K562 (cell line): ENCODE measurements at regions not wholly inside any gene's neighbourhood (a gene's known extent, or its start where the extent isn't known, plus 50 kb on each side); places are given as distances from the start of the nearest gene placed in this dataset.

ENCODE experiments used
- ATAC-seq: fragments of 200-7000 bp; cut with Tn5 transposase; 3 replicates; pipeline ENCODE4 v1.9.1; 2020; ENCODE audit warnings: moderate library complexity
- BruUV-seq: library from RNA; stranded (reverse); fragments of 400-500 nt; replicated peaks from 2 replicates; lab custom pipeline; 2021; lab: Mats Ljungman, UMichigan
- CTCF ChIA-PET: fragments of 300-600 bp; formaldehyde crosslinking; extraction: SDS; loops from one replicate; lab custom pipeline; 2021; ENCODE audit warnings: low intra/inter-chr PET ratio; lab: Yijun Ruan, JAX
- POLR2A ChIA-PET: fragments of 300-600, 350-650 bp; sonication (Branson Sonifier 250); formaldehyde crosslinking; extraction: SDS; loops from one replicate; lab custom pipeline; 2021; ENCODE audit warnings: antibody characterized with exemption, inconsistent platforms; lab: Yijun Ruan, JAX
- DNase-seq, 4 experiments: peaks; one replicate each; pipeline versions ENCODE4 v3.0.0 to v3.0.0-alpha.2; 2011 to 2018; ENCODE audit warnings: low spot score in 3 of 4, mixed read lengths in 3 of 4; ENCODE audit errors: extremely low read depth in 1 of 4
- FAIRE-seq: peaks from 2 replicates; lab custom pipeline; 2011; peaks lifted over from hg19 to GRCh38; lab: Jason Lieb, UNC
- H2AFZ ChIP-seq: 2 replicates; pipeline ENCODE4 v1.6.0; 2011; ENCODE audit warnings: low read depth, low read length, control low read depth, inconsistent platforms
- H3K27ac ChIP-seq: fragments of 200-600 bp; 3 replicates; pipeline ENCODE4 v1.8.0; 2011; ENCODE audit warnings: low read depth, mild to moderate bottlenecking, control low read depth, inconsistent platforms, low read length, moderate library complexity, mixed read lengths; ENCODE audit errors: extremely low read depth
- H3K27me3 ChIP-seq, 2 experiments: fragments of 300-600 bp in 1 of 2; 2 replicates in 1 of 2; 3 replicates in 1 of 2; pipeline versions ENCODE4 v1.6.0 to v1.8.0; 2011; ENCODE audit warnings: inconsistent platforms in 2 of 2, low read length in 2 of 2, mild to moderate bottlenecking in 1 of 2, mixed read lengths in 1 of 2, moderate library complexity in 1 of 2; ENCODE audit not compliant: control insufficient read depth in 2 of 2, insufficient read depth in 2 of 2
- H3K36me3 ChIP-seq: fragments of 300-600 bp; 3 replicates; pipeline ENCODE4 v1.8.0; 2011; ENCODE audit warnings: mild to moderate bottlenecking, low read length, inconsistent platforms; ENCODE audit not compliant: control insufficient read depth, insufficient read depth
- H3K4me1 ChIP-seq, 2 experiments: fragments of 200-600 bp in 1 of 2; replicated peaks in 1 of 2; 2 replicates in 1 of 2; 3 replicates in 1 of 2; pipeline versions ENCODE4 v1.5.1 to v1.8.0; 2011; ENCODE audit warnings: inconsistent platforms in 2 of 2, low read length in 2 of 2, mild to moderate bottlenecking in 1 of 2, mixed read lengths in 1 of 2, moderate library complexity in 1 of 2; ENCODE audit not compliant: control insufficient read depth in 2 of 2, insufficient read depth in 2 of 2
- H3K4me2 ChIP-seq: 2 replicates; pipeline ENCODE4 v1.6.1; 2011; ENCODE audit warnings: low read length, control low read depth, inconsistent platforms, mixed read lengths; ENCODE audit not compliant: insufficient read depth
- H3K4me3 ChIP-seq: fragments of 200-600 bp; sonication (generic), shearing (Covaris generic); 2 replicates; pipeline ENCODE4 v1.5.1; 2016; ENCODE audit warnings: control low read depth, inconsistent platforms
- H3K79me2 ChIP-seq: fragments of 200-600 bp; 3 replicates; pipeline ENCODE4 v1.8.0; 2011; ENCODE audit warnings: low read length, inconsistent platforms; ENCODE audit not compliant: control insufficient read depth, insufficient read depth
- H3K9ac ChIP-seq, 2 experiments: 2 replicates each; pipeline versions ENCODE4 v1.6.0 to v1.6.1; 2011; ENCODE audit warnings: low read depth in 2 of 2, low read length in 2 of 2, control low read depth in 1 of 2, inconsistent platforms in 1 of 2, mild to moderate bottlenecking in 1 of 2, mixed read lengths in 1 of 2; ENCODE audit not compliant: insufficient read depth in 1 of 2
- H3K9me1 ChIP-seq: one replicate; pipeline ENCODE4 v1.6.0; 2011; ENCODE audit warnings: inconsistent platforms, mild to moderate bottlenecking, low read length, moderate library complexity; ENCODE audit not compliant: control insufficient read depth, insufficient read depth
- H3K9me3 ChIP-seq: replicated peaks from 2 replicates; pipeline ENCODE4 v1.5.1; 2011; ENCODE audit warnings: low read depth, low read length, inconsistent platforms; ENCODE audit not compliant: control insufficient read depth, insufficient read depth
- H4K20me1 ChIP-seq: replicated peaks from 2 replicates; pipeline ENCODE4 v1.6.1; 2011; ENCODE audit warnings: low read length, inconsistent platforms, mixed read lengths; ENCODE audit not compliant: control insufficient read depth, insufficient read depth
- CCAR2 ChIP-seq: fragments of 200-400 bp; formaldehyde crosslinking; IDR thresholded peaks from 2 replicates; pipeline ENCODE4 v1.6.1; 2017; ENCODE audit warnings: mild to moderate bottlenecking, low read depth, low read length
- EP400 ChIP-seq: fragments of 450-650 bp; IDR thresholded peaks from 2 replicates; pipeline ENCODE4 v1.6.1; 2017; ENCODE audit warnings: antibody characterized with exemption, mild to moderate bottlenecking, moderate library complexity
- MAFF ChIP-seq: IDR thresholded peaks from 2 replicates; pipeline ENCODE4 v1.6.1; 2012; ENCODE audit warnings: low read length, improper control_type of control experiment
- MAFG ChIP-seq: fragments of 450-650 bp; conservative IDR thresholded peaks from 2 replicates; pipeline ENCODE4 v1.6.1; 2016; ENCODE audit warnings: missing genetic modification characterization, missing compliant biosample characterization
- MAFK ChIP-seq: IDR thresholded peaks from 2 replicates; pipeline ENCODE4 v1.6.1; 2011; ENCODE audit warnings: low read length, improper control_type of control experiment
- NCOA6 ChIP-seq: fragments of 450-650 bp; IDR thresholded peaks from 2 replicates; pipeline ENCODE4 v1.6.1; 2017; ENCODE audit warnings: mild to moderate bottlenecking
- NFRKB ChIP-seq: fragments of 450-650 bp; IDR thresholded peaks from 2 replicates; pipeline ENCODE4 v1.6.1; 2016; ENCODE audit warnings: low read depth
- PTRF ChIP-seq: fragments of 450-650 bp; IDR thresholded peaks from 2 replicates; pipeline ENCODE4 v1.6.1; 2016; ENCODE audit warnings: mild to moderate bottlenecking, missing genetic modification characterization, missing compliant biosample characterization
- ZKSCAN8 ChIP-seq: fragments of 200-800 bp; sonication (Bioruptor generic); IDR thresholded peaks from 2 replicates; pipeline ENCODE4 v1.6.1; 2016; ENCODE audit warnings: missing genetic modification characterization, missing compliant biosample characterization
- ZNF316 ChIP-seq: fragments of 450-650 bp; IDR thresholded peaks from 2 replicates; pipeline ENCODE4 v1.6.1; 2016
- ZNF79 ChIP-seq: fragments of 250-450 bp; sonication (Bioruptor Pico); IDR thresholded peaks from 2 replicates; pipeline ENCODE4 v1.4.0; 2020; ENCODE audit warnings: low read depth, mild to moderate bottlenecking, moderate library complexity
- WGBS: fragments of 100-300 bp; shearing (Covaris generic); methylation state at CpG from one replicate; pipeline ENCODE4 v1.1.6; 2016; ENCODE audit warnings: low coverage, mixed read lengths; ENCODE audit not compliant: insufficient coverage; ENCODE audit errors: missing lambda C conversion rate; 5-methylcytosine and 5-hydroxymethylcytosine counted together
- in situ Hi-C: fragments of 300-500 bp; cut with MboI; formaldehyde crosslinking; loops from 4 replicates; pipeline ENCODE4 v1.15.0; 2018; ENCODE audit warnings: inconsistent platforms, mixed read lengths
- intact Hi-C: fragments of 100-400 bp; cut with micrococcal nuclease; formaldehyde crosslinking; loops from 2 replicates; pipeline ENCODE4 v1.14.2; 2022
- TF ChIP-seq, protein P1 (sequence below): sonication (generic); formaldehyde crosslinking; IDR thresholded peaks from 2 replicates; pipeline ENCODE4 v1.8.1; 2023; ENCODE audit warnings: missing genetic modification reagents, mild to moderate bottlenecking, borderline replicate concordance
- TF ChIP-seq, protein P2 (sequence below): sonication (generic); formaldehyde crosslinking; IDR thresholded peaks from 2 replicates; pipeline ENCODE4 v1.8.0; 2022; ENCODE audit warnings: missing genetic modification reagents, mild to moderate bottlenecking, borderline replicate concordance
- TF ChIP-seq, protein P3 (sequence below): sonication (generic); formaldehyde crosslinking; IDR thresholded peaks from 2 replicates; pipeline ENCODE4 v1.8.0; 2022; ENCODE audit warnings: mild to moderate bottlenecking, missing genetic modification reagents

DNA sequence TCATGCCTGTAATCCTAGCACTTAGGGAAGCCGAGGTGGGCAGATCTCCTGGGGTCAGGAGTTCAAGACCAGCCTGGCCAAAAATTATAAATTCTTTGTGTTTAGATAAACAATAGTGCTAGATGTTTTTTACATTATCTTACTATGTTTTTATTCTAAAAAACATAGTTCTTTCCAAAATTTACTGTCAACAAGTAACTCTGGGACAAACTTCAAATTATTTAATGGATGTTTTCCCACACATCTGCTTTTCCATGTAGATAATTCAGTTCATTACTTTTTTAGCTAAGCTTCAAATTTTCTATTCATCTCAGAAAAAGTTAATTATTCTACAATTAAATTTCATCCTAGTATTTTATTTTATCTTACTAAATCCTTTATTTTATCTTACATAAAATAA is 596.2 kb upstream of the LRRC4C start (continued):
- TF ChIP-seq, protein P1, sequence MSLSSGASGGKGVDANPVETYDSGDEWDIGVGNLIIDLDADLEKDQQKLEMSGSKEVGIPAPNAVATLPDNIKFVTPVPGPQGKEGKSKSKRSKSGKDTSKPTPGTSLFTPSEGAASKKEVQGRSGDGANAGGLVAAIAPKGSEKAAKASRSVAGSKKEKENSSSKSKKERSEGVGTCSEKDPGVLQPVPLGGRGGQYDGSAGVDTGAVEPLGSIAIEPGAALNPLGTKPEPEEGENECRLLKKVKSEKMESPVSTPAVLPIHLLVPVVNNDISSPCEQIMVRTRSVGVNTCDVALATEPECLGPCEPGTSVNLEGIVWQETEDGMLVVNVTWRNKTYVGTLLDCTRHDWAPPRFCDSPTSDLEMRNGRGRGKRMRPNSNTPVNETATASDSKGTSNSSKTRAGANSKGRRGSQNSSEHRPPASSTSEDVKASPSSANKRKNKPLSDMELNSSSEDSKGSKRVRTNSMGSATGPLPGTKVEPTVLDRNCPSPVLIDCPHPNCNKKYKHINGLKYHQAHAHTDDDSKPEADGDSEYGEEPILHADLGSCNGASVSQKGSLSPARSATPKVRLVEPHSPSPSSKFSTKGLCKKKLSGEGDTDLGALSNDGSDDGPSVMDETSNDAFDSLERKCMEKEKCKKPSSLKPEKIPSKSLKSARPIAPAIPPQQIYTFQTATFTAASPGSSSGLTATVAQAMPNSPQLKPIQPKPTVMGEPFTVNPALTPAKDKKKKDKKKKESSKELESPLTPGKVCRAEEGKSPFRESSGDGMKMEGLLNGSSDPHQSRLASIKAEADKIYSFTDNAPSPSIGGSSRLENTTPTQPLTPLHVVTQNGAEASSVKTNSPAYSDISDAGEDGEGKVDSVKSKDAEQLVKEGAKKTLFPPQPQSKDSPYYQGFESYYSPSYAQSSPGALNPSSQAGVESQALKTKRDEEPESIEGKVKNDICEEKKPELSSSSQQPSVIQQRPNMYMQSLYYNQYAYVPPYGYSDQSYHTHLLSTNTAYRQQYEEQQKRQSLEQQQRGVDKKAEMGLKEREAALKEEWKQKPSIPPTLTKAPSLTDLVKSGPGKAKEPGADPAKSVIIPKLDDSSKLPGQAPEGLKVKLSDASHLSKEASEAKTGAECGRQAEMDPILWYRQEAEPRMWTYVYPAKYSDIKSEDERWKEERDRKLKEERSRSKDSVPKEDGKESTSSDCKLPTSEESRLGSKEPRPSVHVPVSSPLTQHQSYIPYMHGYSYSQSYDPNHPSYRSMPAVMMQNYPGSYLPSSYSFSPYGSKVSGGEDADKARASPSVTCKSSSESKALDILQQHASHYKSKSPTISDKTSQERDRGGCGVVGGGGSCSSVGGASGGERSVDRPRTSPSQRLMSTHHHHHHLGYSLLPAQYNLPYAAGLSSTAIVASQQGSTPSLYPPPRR: no peak
- TF ChIP-seq ZNF79 (no peak), PTRF (tag) (no peak)
- TF ChIP-seq, all 486 proteins: peak for 0

DNA sequence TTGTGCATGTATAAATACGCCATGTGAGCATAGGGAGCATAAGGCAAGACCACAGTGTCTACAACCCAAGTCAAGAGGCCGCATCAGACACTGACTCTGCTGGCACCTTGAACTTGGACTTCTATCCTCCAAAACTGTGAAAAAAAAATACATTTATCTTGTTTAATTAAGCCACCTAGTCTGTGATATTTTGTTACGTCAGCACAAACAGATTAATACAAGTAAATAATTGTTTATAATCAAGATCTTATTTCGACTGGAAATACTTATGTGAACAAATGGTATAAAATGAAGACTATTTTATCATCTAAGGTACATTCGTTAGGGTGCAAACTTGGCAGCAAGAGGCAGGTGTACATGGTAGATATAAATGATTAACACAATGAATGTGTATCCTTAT is 599.3 kb upstream of the LRRC4C start:
- Histone ChIP-seq H2AFZ (no peak overlapping the region), H3K27me3 (no peaks in the 10 kb centered on the region), H3K4me1 (no peaks in the 10 kb centered on the region), H3K9ac (no peak overlapping the region), H4K20me1 (no peaks in the 10 kb centered on the region), H3K4me2 (no peak overlapping the region), H3K36me3 (no peaks in the 10 kb centered on the region), H3K9me3 (no peaks in the 10 kb centered on the region), H3K79me2 (no peaks in the 10 kb centered on the region), H3K9me1 (no peaks in the 10 kb centered on the region), H3K27ac (no peak overlapping the region), H3K4me3 (no peak overlapping the region)
- POLR2A ChIA-PET: no interaction called here
- in situ Hi-C loops: no loop called here
- intact Hi-C loops: no loop called here
- CTCF ChIA-PET: no interaction called here
- BruUV-seq: no TSS peak
- TF ChIP-seq ZNF316: peak; percentile 58
- TF ChIP-seq MAFK: peak; percentile 41; the same call in 1 of the 2 replicates
- TF ChIP-seq NFRKB: no peak
- TF ChIP-seq, protein P2, sequence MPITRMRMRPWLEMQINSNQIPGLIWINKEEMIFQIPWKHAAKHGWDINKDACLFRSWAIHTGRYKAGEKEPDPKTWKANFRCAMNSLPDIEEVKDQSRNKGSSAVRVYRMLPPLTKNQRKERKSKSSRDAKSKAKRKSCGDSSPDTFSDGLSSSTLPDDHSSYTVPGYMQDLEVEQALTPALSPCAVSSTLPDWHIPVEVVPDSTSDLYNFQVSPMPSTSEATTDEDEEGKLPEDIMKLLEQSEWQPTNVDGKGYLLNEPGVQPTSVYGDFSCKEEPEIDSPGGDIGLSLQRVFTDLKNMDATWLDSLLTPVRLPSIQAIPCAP (CRISPR knock-in tag): no peak
- no peak for TF ChIP-seq NCOA6
- no peak for TF ChIP-seq ZKSCAN8 (CRISPR knock-in tag)
- TF ChIP-seq EP400: no peak
- TF ChIP-seq MAFG (tag): peak; percentile 65
- TF ChIP-seq, protein P3, sequence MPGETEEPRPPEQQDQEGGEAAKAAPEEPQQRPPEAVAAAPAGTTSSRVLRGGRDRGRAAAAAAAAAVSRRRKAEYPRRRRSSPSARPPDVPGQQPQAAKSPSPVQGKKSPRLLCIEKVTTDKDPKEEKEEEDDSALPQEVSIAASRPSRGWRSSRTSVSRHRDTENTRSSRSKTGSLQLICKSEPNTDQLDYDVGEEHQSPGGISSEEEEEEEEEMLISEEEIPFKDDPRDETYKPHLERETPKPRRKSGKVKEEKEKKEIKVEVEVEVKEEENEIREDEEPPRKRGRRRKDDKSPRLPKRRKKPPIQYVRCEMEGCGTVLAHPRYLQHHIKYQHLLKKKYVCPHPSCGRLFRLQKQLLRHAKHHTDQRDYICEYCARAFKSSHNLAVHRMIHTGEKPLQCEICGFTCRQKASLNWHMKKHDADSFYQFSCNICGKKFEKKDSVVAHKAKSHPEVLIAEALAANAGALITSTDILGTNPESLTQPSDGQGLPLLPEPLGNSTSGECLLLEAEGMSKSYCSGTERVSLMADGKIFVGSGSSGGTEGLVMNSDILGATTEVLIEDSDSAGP (CRISPR knock-in tag): no peak
- peak; percentile 43 for TF ChIP-seq MAFF
- TF ChIP-seq CCAR2: no peak
- TF ChIP-seq, all 486 proteins: peak for 4
- no peak for FAIRE-seq
- 2% methylated on average over 5 of the region's 5 CpGs for WGBS
- no peak for DNase-seq
- ATAC-seq: no peak
